ENCODE measurements at regions not wholly inside any gene's neighbourhood (a gene's known extent, or its start where the extent isn't known, plus 50 kb on each side); places are given as distances from the start of the nearest gene placed in this dataset.

DNA sequence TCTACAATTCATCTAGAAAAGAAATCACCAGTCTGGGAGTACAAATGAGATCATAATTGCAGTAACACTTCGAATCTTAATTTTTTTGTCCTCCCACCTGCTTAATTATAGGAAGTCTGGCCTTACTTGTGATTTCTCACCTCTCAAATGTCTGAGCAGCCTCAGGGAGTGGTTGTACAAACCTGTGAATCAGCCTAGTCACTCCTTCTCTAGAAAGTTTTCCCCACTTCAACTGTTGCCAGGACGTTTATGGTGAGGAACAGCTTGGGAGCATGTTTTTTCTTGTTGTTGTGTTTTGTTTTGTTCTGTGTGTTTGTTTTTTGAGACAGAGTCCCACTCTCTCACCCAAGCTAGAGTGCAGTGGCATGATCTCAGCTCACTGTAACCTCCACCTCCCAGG lies 50.3 kb upstream of the CLDN10 start:
- DNase-seq: no peak

Measured in stimulated activated naive CD4-positive, alpha-beta T cell treated with Interleukin-2 at 50 U/mL for 16 hours (primary cell).